Dendritic cell treated with granulocyte-macrophage colony-stimulating factor and Interleukin-4, amounts not matched to agents 40 ng/mL and 50 ng/mL, for 4 days (primary cell): ENCODE measurements at regions not wholly inside any gene's neighbourhood (a gene's known extent, or its start where the extent isn't known, plus 50 kb on each side); places are given as distances from the start of the nearest gene placed in this dataset.

Experiments used
- H3K27ac Mint-ChIP-seq: one replicate; pipeline ENCODE4 v1.8.0; 2022; ENCODE audit warnings: mild to moderate bottlenecking, mixed read lengths
- H3K27me3 Mint-ChIP-seq: one replicate; pipeline ENCODE4 v1.8.0; 2022; ENCODE audit warnings: mild to moderate bottlenecking, mixed read lengths
- H3K36me3 Mint-ChIP-seq: one replicate; pipeline ENCODE4 v1.8.0; 2022; ENCODE audit warnings: low read depth, mixed read lengths
- H3K4me1 Mint-ChIP-seq: one replicate; pipeline ENCODE4 v1.8.0; 2022; ENCODE audit warnings: low read depth, mixed read lengths
- H3K4me3 Mint-ChIP-seq: one replicate; pipeline ENCODE4 v1.8.0; 2022; ENCODE audit warnings: mild to moderate bottlenecking, moderate library complexity, mixed read lengths
- H3K9me3 Mint-ChIP-seq: one replicate; pipeline ENCODE4 v1.8.0; 2022; ENCODE audit warnings: mixed read lengths
- intact Hi-C: fragments of 100-400 bp; cut with micrococcal nuclease; formaldehyde crosslinking; loops from one replicate; pipeline ENCODE4 v1.15.0; 2022

DNA sequence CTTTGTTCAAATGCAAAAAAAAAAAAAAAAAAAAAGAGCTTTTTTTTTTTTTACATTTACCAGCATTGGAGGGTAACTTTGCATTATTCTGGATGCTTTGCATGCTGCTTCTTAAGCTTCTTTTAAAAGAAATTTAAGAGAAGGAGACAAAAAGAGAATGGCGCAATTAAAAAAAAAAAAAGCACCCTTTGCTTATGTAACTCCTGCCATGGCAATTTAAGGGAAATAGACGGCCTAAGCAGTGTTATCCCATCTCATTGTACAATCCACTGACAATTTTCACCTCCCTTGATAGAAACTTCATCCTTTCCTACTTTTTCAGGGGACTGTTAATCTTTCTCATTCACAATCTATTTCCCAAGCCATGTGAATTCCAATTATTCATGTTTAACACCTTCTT lies 129.8 kb downstream of the KCTD12 start:
- H3K27ac Mint-ChIP-seq, result no peak overlapping the region
- H3K9me3 Mint-ChIP-seq, result no peaks in the 10 kb centered on the region
- no peaks in the 10 kb centered on the region for H3K36me3 Mint-ChIP-seq
- no peak overlapping the region for H3K4me3 Mint-ChIP-seq
- H3K27me3 Mint-ChIP-seq, result no peaks in the 10 kb centered on the region
- H3K4me1 Mint-ChIP-seq, result peaks cover 50% of the 10 kb centered on the region
- intact Hi-C loops, result no loop called here

DNA sequence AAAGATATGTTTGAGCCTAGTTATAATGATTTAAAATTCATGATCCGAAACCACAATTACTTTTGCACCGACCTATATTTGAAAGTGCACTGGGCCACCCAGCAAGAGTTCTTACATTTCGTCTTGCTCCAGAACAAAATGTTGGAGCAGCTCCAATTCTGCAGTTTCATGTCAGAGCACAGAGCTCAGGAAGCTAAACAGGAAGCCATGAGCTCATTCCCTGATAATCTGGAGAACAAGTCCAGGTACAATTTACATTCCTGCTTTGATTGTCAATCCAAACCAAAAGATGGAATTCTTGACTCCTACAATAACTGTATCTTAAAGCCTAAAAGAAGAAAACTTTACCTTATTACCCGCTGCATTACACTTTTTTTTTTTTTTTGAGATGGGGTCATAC lies 131.8 kb downstream of the KCTD12 start:
- H3K4me3 Mint-ChIP-seq, result no peak overlapping the region
- no peaks in the 10 kb centered on the region for H3K36me3 Mint-ChIP-seq
- H3K9me3 Mint-ChIP-seq, result no peaks in the 10 kb centered on the region
- peaks cover 35% of the 10 kb centered on the region for H3K4me1 Mint-ChIP-seq
- H3K27me3 Mint-ChIP-seq, result no peaks in the 10 kb centered on the region
- no peak overlapping the region for H3K27ac Mint-ChIP-seq
- intact Hi-C loops, result no loop called here

- Mint-ChIP-seq H3K27me3 (no peaks in the 10 kb centered on the region), H3K9me3 (no peaks in the 10 kb centered on the region), H3K36me3 (no peaks in the 10 kb centered on the region), H3K27ac (peak overlapping the region; percentile 6), H3K4me1 (peaks cover 27% of the 10 kb centered on the region), H3K4me3 (no peak overlapping the region)
- intact Hi-C loops, result no loop called here
Observed at GRCh38 chr13:76751278-76751677, 134.9 kb downstream of the KCTD12 start.

DNA sequence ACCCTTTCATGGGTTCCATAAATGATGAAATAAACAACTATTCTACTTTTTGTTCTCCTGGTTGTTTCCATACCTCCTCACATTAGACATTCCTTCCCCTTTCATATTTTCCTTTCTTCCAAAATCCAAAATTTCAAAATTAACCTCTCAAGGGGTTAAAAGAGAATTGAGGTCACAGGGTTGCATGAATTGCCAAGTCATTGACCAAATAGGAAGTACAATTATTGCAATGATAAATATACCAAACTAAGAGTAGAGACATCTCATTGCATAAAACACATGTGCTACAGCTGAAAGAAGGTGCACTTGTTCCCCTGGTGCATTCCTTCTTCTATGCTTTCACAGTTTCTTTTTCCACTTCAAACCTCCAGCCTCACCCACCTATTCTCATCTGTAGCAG lies 136.1 kb downstream of the KCTD12 start:
- intact Hi-C loops, result no loop called here
- H3K9me3 Mint-ChIP-seq, result no peaks in the 10 kb centered on the region
- H3K27me3 Mint-ChIP-seq, result no peaks in the 10 kb centered on the region
- no peak overlapping the region for H3K27ac Mint-ChIP-seq
- H3K4me1 Mint-ChIP-seq, result peaks cover 32% of the 10 kb centered on the region
- no peaks in the 10 kb centered on the region for H3K36me3 Mint-ChIP-seq
- H3K4me3 Mint-ChIP-seq, result no peak overlapping the region

DNA sequence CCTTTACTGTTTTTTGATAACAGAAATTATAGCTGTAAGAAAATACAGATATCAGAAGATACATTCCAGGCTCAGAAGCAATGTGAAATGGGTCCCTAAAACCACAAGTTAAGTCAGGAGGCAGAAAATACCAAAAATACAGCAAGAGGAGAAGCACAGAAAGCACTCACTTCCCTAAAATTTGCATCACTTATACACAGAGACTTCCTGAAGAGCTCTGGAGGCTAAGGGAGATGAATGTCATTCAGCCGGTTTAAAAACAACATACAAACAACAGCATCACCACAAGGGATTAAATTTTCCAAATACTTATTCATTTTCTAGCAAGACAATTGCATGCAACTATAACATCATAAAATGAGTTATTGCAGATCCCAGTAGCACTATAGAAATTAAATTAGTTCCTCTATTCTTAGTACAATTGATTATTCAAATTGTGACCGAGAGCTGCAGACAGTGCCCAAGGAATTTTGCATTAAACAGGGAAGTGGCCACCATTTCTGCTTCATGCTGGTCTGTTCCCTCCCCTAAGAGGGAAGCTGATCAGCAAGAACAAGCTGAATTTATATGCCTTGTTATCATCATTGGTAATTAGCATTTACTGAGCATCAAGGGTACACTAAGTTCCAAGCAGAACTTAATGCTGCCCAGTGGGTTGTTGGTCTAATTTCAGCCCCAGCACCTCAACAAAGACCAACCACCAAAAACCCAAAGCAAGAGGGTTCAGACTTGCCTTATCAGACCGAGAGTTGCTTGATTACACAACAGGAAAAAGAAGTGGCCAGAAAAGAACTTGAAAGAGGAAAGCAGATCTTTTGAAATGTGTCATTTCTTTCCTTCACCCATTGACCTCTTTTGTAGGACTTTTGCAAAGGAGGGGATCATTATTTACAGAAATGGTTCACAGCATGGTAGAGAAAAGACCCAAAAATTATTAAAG lies 140.7 kb downstream of the KCTD12 start:
- Mint-ChIP-seq H3K36me3 (peaks cover 7% of the 10 kb centered on the region), H3K27me3 (no peaks in the 10 kb centered on the region), H3K4me1 (peaks cover 40% of the 10 kb centered on the region), H3K4me3 (peak overlapping the region; percentile 30), H3K27ac (peak overlapping the region; percentile 77), H3K9me3 (peaks cover 17% of the 10 kb centered on the region)
- intact Hi-C loops, result loop anchor here (5.0 to 10.0 kb wide), 2 partner anchors 49 to 137 kb away; no protein-coding TSS in a partner anchor

GRCh38 chr13:76741624-76742023 lies 144.6 kb downstream of the KCTD12 start:
- Mint-ChIP-seq H3K27me3 (no peaks in the 10 kb centered on the region), H3K27ac (no peak overlapping the region), H3K4me3 (no peak overlapping the region), H3K9me3 (peaks cover 19% of the 10 kb centered on the region), H3K36me3 (peaks cover 7% of the 10 kb centered on the region), H3K4me1 (peaks cover 50% of the 10 kb centered on the region)
- intact Hi-C loops, result loop anchor here (10.0 kb wide), 1 partner anchor 53 kb away; no protein-coding TSS in a partner anchor

DNA sequence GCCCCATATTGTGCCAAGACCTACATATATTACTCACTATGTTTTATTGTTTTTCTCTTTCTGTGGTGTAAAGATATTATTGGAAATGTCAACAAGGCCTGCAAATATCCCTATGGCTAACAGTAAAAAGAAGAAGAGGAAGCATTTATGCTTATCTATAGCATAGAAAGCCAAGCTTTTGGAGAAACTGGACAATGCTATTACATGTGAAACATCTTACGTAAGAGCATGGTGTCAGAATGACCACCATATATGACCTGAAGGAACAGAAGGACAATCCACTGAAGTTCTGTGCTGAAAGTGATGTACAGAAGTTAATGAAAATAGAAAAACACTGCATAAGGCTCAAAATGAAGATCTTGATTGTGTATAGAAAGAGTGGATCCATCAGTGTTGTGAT lies 145.2 kb downstream of the KCTD12 start:
- H3K27ac Mint-ChIP-seq, result no peak overlapping the region
- intact Hi-C loops, result loop anchor here (10.0 kb wide), 1 partner anchor 54 kb away; no protein-coding TSS in a partner anchor
- H3K27me3 Mint-ChIP-seq, result no peaks in the 10 kb centered on the region
- H3K9me3 Mint-ChIP-seq, result peaks cover 19% of the 10 kb centered on the region
- H3K4me3 Mint-ChIP-seq, result no peak overlapping the region
- peaks cover 54% of the 10 kb centered on the region for H3K4me1 Mint-ChIP-seq
- H3K36me3 Mint-ChIP-seq, result peaks cover 7% of the 10 kb centered on the region

- no peaks in the 10 kb centered on the region for H3K27me3 Mint-ChIP-seq
Observed at GRCh38 chr13:76738616-76739015, 147.6 kb downstream of the KCTD12 start.

GRCh38 chr13:76737526-76737925 lies 148.7 kb downstream of the KCTD12 start:
- Mint-ChIP-seq H3K4me3 (no peak overlapping the region), H3K36me3 (no peaks in the 10 kb centered on the region), H3K4me1 (peaks cover 42% of the 10 kb centered on the region), H3K9me3 (peaks cover 12% of the 10 kb centered on the region), H3K27me3 (no peaks in the 10 kb centered on the region), H3K27ac (no peak overlapping the region)
- intact Hi-C loops, result no loop called here

More at GRCh38 chr13:76738616-76739015, 147.6 kb downstream of the KCTD12 start:
- intact Hi-C loops, result no loop called here
- peaks cover 15% of the 10 kb centered on the region for H3K9me3 Mint-ChIP-seq
- no peaks in the 10 kb centered on the region for H3K36me3 Mint-ChIP-seq
- peaks cover 39% of the 10 kb centered on the region for H3K4me1 Mint-ChIP-seq
- H3K4me3 Mint-ChIP-seq, result no peak overlapping the region
- H3K27ac Mint-ChIP-seq, result no peak overlapping the region

GRCh38 chr13:76735641-76736040 lies 150.6 kb downstream of the KCTD12 start:
- H3K27me3 Mint-ChIP-seq, result no peaks in the 10 kb centered on the region
- H3K4me3 Mint-ChIP-seq, result no peak overlapping the region
- H3K9me3 Mint-ChIP-seq, result peaks cover 3% of the 10 kb centered on the region
- H3K36me3 Mint-ChIP-seq, result no peaks in the 10 kb centered on the region
- intact Hi-C loops, result no loop called here
- H3K4me1 Mint-ChIP-seq, result peaks cover 40% of the 10 kb centered on the region
- peak overlapping the region; percentile 46 for H3K27ac Mint-ChIP-seq

DNA sequence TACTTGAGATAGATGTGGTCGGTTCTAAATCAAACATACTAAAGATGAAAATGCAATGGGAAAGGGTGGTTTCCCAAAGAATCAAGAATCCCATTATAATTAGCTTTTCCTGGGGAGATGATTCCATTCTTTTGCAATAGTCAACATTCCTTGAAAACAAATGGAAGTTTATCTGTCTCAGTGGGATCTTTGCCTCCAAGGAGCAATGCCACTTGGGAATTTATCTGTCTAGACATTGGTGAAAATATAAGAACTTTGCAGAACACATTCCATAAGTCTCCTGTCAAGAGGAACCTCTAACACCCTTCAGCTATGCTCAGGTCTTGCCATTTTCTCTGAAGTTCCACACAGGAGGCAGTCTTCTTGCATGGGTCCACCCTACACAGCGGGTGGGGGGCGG lies 152.5 kb downstream of the KCTD12 start:
- Mint-ChIP-seq H3K36me3 (no peaks in the 10 kb centered on the region), H3K9me3 (peaks cover 2% of the 10 kb centered on the region), H3K4me1 (peaks cover 45% of the 10 kb centered on the region), H3K4me3 (no peak overlapping the region), H3K27me3 (no peaks in the 10 kb centered on the region), H3K27ac (no peak overlapping the region)
- intact Hi-C loops, result no loop called here

DNA sequence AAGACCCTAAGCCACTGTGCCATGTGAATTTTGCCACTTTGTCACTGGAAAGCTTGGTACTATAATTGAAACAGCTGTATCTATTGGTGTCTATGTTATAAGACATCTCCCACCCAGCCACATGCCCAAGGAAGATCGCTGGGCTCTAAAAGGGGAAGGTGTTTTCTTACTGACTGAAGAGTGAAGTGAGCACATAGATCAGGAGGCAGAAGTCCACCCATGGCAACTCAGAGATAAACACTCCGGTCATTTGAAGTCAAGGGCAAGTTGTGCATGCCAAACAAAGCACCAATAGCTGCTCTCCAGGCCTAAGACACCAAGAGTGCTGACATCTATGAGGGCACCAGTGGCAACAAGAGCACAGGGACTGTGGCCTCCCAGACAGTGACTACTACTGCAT lies 153.8 kb downstream of the KCTD12 start:
- no peak overlapping the region for H3K27ac Mint-ChIP-seq
- H3K4me3 Mint-ChIP-seq, result no peak overlapping the region
- no peaks in the 10 kb centered on the region for H3K27me3 Mint-ChIP-seq
- H3K9me3 Mint-ChIP-seq, result peaks cover 8% of the 10 kb centered on the region
- peaks cover 33% of the 10 kb centered on the region for H3K4me1 Mint-ChIP-seq
- intact Hi-C loops, result no loop called here
- H3K36me3 Mint-ChIP-seq, result peaks cover under 1% of the 10 kb centered on the region

- peaks cover 9% of the 10 kb centered on the region for H3K36me3 Mint-ChIP-seq
- intact Hi-C loops, result no loop called here
- no peak overlapping the region for H3K27ac Mint-ChIP-seq
- H3K27me3 Mint-ChIP-seq, result no peaks in the 10 kb centered on the region
- peaks cover 20% of the 10 kb centered on the region for H3K4me1 Mint-ChIP-seq
- H3K4me3 Mint-ChIP-seq, result no peak overlapping the region
- H3K9me3 Mint-ChIP-seq, result peaks cover 20% of the 10 kb centered on the region
Observed at GRCh38 chr13:76730220-76730619, 156.0 kb downstream of the KCTD12 start.

DNA sequence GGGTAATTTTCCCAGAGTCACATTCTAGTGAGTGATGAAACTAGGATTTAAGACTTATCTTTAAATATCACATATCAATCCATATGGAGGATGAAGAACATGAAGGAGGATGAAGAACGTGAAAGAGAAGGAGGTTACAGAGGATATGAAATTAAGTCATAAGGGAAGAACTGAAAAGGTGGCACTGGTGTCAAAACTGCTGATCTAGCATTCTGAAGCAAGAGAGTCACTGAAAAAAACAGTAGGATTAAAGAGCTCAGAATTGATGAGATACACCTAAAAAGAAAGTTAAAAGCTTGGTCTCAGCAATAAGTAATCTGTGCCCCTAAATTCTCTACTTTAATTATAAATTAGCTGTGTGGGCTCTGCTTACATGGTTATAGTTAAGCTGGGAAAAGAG lies 156.5 kb downstream of the KCTD12 start:
- peaks cover 20% of the 10 kb centered on the region for H3K9me3 Mint-ChIP-seq
- peaks cover 9% of the 10 kb centered on the region for H3K36me3 Mint-ChIP-seq
- intact Hi-C loops, result no loop called here
- H3K4me1 Mint-ChIP-seq, result peaks cover 20% of the 10 kb centered on the region
- no peaks in the 10 kb centered on the region for H3K27me3 Mint-ChIP-seq
- H3K27ac Mint-ChIP-seq, result peak overlapping the region; percentile 3
- H3K4me3 Mint-ChIP-seq, result no peak overlapping the region
